ENCODE measurements at regions not wholly inside any gene's neighbourhood (a gene's known extent, or its start where the extent isn't known, plus 50 kb on each side); places are given as distances from the start of the nearest gene placed in this dataset.

DNA sequence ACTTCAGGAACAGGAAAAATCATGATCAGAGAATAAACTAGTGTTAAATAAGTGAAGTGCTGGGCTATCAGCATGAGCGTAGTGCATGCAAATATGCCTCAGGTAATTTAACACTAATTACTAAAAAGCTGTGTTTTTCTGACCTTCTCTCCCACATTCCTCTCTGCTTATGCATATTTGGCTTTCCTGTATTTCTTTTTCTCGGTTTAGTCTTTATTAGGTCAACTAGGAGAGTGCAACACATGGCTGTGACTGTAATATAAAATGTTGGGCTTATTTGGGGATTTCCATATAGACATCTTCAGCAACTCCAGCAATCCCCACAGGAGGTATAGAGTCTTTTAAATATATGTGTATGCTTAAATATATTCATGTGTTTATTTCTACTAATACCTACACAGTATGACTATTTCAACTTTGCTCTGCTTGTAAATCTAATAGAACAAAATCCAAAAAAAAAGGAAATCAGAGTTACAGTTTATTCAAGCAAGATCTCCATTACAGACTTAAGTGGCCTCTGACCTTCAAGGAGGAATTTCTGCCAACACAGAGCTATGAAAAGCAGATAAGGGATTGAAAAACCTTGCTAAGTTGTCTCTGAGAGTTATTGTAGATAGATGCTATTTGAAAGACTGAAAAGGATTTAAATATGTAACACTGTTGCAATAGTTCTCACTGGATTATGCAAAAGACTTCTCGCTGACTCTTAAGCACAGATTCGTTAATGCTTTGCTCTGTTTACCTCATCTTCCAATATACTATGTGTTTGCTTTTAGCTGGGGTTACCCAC, 359.5 kb upstream of the RGPD4 start:
- Histone ChIP-seq H2BK12ac (ENCODE audit: insufficient read length, low read depth, low read length) (no peak overlapping the region), H3K27me3 (ENCODE audit: insufficient read depth, low read length) (no peaks in the 10 kb centered on the region), H3K23me2 (ENCODE audit: insufficient read length, low read depth, low read length, poor library complexity, severe bottlenecking) (no peaks in the 10 kb centered on the region), H2AFZ (ENCODE audit: low read length) (no peak overlapping the region), H2BK5ac (ENCODE audit: insufficient read length, low read length) (no peak overlapping the region), H2BK20ac (ENCODE audit: low read depth, low read length, poor library complexity, severe bottlenecking) (no peak overlapping the region), H3K9ac (ENCODE audit: extremely low read depth, insufficient read length, low read length) (no peak overlapping the region), H3K9me3 (ENCODE audit: control insufficient read depth, low read depth, low read length) (no peaks in the 10 kb centered on the region), H3K79me2 (ENCODE audit: insufficient read depth, low read length) (no peaks in the 10 kb centered on the region), H3K14ac (ENCODE audit: insufficient read depth, low read length) (no peak overlapping the region), H3K79me1 (ENCODE audit: insufficient read depth, low read depth, low read length, poor library complexity, severe bottlenecking) (no peaks in the 10 kb centered on the region), H4K8ac (replicated peaks; ENCODE audit: insufficient read length, low read depth, low read length) (no peak overlapping the region), H3K23ac (ENCODE audit: insufficient read length, low read depth, low read length) (no peak overlapping the region), H3K27ac (ENCODE audit: insufficient read length, low read depth, low read length) (no peak overlapping the region), H3T11ph (ENCODE audit: low read length) (no peak overlapping the region), H3K18ac (ENCODE audit: insufficient read length, low read depth, low read length) (no peak overlapping the region), H3K4me2 (ENCODE audit: insufficient read depth, insufficient read length, low read length) (no peak overlapping the region), H4K20me1 (ENCODE audit: control insufficient read depth, insufficient read depth, insufficient read length) (no peaks in the 10 kb centered on the region), H3K56ac (ENCODE audit: insufficient read length, low read depth, low read length) (no peak overlapping the region), H2AK5ac (ENCODE audit: insufficient read length, low read length) (no peak overlapping the region), H2BK120ac (ENCODE audit: low read depth, low read length, poor library complexity, severe bottlenecking) (no peak overlapping the region), H3K4ac (ENCODE audit: low read depth, low read length) (no peak overlapping the region), H2BK15ac (ENCODE audit: low read depth, low read length) (no peak overlapping the region), H4K91ac (ENCODE audit: insufficient read length, low read depth, low read length) (no peak overlapping the region), H3K4me1 (ENCODE audit: insufficient read depth, low read length) (no peaks in the 10 kb centered on the region), H4K5ac (ENCODE audit: insufficient read length, low read depth, low read length) (no peak overlapping the region)
- Mint-ChIP-seq H3K27me3 (ENCODE audit: low read depth) (no peaks in the 10 kb centered on the region), H3K4me1 (peaks cover 8 to 11% of the 10 kb centered on the region in 2 experiments), H3K4me3 (no peak overlapping the region), H3K9me3 (peaks cover 0 to 7% of the 10 kb centered on the region in 2 experiments; a peak in 2 of 5 replicates), H3K27ac (no peak overlapping the region; a peak in 2 of 7 replicates), H3K36me3 (ENCODE audit: insufficient read depth in 1 of 3, low read depth in 3 of 3) (peaks cover 0 to 4% (median 2%) of the 10 kb centered on the region in 3 experiments; a peak in 1 of 7 replicates)
- TF ChIP-seq, protein P1, sequence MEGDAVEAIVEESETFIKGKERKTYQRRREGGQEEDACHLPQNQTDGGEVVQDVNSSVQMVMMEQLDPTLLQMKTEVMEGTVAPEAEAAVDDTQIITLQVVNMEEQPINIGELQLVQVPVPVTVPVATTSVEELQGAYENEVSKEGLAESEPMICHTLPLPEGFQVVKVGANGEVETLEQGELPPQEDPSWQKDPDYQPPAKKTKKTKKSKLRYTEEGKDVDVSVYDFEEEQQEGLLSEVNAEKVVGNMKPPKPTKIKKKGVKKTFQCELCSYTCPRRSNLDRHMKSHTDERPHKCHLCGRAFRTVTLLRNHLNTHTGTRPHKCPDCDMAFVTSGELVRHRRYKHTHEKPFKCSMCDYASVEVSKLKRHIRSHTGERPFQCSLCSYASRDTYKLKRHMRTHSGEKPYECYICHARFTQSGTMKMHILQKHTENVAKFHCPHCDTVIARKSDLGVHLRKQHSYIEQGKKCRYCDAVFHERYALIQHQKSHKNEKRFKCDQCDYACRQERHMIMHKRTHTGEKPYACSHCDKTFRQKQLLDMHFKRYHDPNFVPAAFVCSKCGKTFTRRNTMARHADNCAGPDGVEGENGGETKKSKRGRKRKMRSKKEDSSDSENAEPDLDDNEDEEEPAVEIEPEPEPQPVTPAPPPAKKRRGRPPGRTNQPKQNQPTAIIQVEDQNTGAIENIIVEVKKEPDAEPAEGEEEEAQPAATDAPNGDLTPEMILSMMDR (conservative IDR thresholded peaks at IDR 0.05) = no peak
- no CpG with 5 or more reads among the region's 4 CpGs for WGBS (ENCODE audit: extremely low coverage, insufficient read length, low lambda C conversion rate)
- DNase-seq = no peak

Measured in H9 (cell line).